Activated CD4-positive, alpha-beta T cell treated with anti-CD3 and anti-CD28 coated beads, Interleukin-2, amount 10 ng/mL, durations not matched to agents 24 days and 14 days (primary cell): ENCODE measurements at regions not wholly inside any gene's neighbourhood (a gene's known extent, or its start where the extent isn't known, plus 50 kb on each side); places are given as distances from the start of the nearest gene placed in this dataset.

Experiments used
- DNase-seq: peaks from one replicate; pipeline ENCODE4 v3.0.0; 2022
- H3K27ac Mint-ChIP-seq: one replicate; pipeline ENCODE4 v1.8.0; 2022; ENCODE audit warnings: mild to moderate bottlenecking, mixed read lengths
- H3K27me3 Mint-ChIP-seq: one replicate; pipeline ENCODE4 v1.8.0; 2022; ENCODE audit warnings: mixed read lengths
- H3K36me3 Mint-ChIP-seq: one replicate; pipeline ENCODE4 v1.8.0; 2022; ENCODE audit warnings: low read depth, mild to moderate bottlenecking, mixed read lengths
- H3K4me1 Mint-ChIP-seq: one replicate; pipeline ENCODE4 v1.8.0; 2021; ENCODE audit warnings: mixed read lengths
- H3K4me3 Mint-ChIP-seq: one replicate; pipeline ENCODE4 v1.8.0; 2022; ENCODE audit warnings: mild to moderate bottlenecking, moderate library complexity, mixed read lengths
- H3K9me3 Mint-ChIP-seq: one replicate; pipeline ENCODE4 v1.8.0; 2021; ENCODE audit warnings: mixed read lengths
- intact Hi-C: fragments of 100-400 bp; cut with micrococcal nuclease; formaldehyde crosslinking; loops from one replicate; pipeline ENCODE4 v1.15.1; 2023

DNA sequence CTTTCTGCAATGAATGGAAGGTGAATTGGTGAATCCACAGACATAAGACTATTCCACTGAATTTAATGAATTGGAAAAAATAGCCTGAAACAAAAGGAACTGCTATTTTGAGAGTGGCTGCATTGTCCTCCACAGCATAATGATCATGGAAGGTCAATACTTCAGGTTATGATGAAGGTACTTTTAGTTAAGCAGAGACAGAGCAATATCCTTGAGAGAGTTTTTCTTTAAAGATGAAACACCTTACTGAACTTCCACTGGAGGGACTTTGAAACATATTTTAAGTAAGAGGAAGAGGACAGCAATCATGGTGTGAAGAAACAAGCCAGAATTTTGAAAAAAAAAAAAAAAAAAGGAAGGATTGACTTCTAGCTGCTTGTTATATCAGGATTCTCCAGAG lies 68.8 kb upstream of the DPP10 start:
- Mint-ChIP-seq H3K27ac (no peak overlapping the region), H3K4me1 (no peaks in the 10 kb centered on the region), H3K27me3 (no peaks in the 10 kb centered on the region), H3K36me3 (no peaks in the 10 kb centered on the region), H3K9me3 (peaks cover 7% of the 10 kb centered on the region), H3K4me3 (no peak overlapping the region)
- DNase-seq, result no peak
- intact Hi-C loops, result loop anchor here (10.0 kb wide), 1 partner anchor 719 kb away; no protein-coding TSS in a partner anchor

DNA sequence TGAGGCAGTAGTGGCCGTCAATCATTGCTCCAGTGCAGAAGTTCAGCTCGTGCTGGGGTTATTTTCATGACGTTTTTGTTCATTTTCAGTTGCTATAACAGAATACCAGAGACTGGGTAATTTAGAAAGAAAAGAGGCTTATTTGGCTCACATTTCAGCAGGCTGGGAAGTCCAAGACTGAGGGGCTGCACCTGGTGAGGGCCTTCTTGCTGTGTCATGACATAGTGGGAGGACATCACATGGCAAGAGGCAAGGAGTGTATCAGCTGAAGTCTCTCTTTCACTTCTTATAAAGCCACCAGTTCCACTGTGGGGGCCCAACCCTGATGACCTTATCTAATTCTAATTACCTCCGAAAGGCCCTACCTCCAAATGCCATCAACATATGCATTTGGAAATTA lies 58.0 kb upstream of the DPP10 start:
- no peak overlapping the region for H3K4me3 Mint-ChIP-seq
- no peaks in the 10 kb centered on the region for H3K27me3 Mint-ChIP-seq
- H3K4me1 Mint-ChIP-seq, result no peaks in the 10 kb centered on the region
- H3K9me3 Mint-ChIP-seq, result peaks cover 3% of the 10 kb centered on the region
- H3K27ac Mint-ChIP-seq, result no peak overlapping the region
- intact Hi-C loops, result no loop called here
- H3K36me3 Mint-ChIP-seq, result no peaks in the 10 kb centered on the region
- no peak for DNase-seq

DNA sequence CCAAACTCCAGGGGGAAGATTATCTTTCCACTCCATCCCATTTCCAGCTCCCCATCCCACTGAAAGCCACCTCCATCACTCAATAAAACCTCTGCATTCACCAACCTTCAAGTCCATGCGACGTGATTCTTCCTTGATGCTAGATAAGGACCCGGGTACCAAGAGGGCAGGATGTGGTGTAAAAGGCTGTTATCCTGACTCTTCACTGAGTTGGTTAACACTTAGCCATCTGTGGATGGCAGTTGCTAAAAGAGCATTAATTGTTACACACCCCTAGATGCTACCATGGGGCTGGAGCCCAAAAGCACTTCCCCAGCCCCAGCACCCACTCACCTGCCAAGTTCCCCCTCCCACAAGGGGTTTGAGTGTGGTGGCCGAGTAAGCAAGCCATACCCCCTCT lies 53.4 kb upstream of the DPP10 start:
- no peaks in the 10 kb centered on the region for H3K4me1 Mint-ChIP-seq
- no peaks in the 10 kb centered on the region for H3K36me3 Mint-ChIP-seq
- H3K27me3 Mint-ChIP-seq, result no peaks in the 10 kb centered on the region
- H3K4me3 Mint-ChIP-seq, result no peak overlapping the region
- intact Hi-C loops, result no loop called here
- no peak overlapping the region for H3K27ac Mint-ChIP-seq
- no peak for DNase-seq
- no peaks in the 10 kb centered on the region for H3K9me3 Mint-ChIP-seq
